ENCODE measurements at regions not wholly inside any gene's neighbourhood (a gene's known extent, or its start where the extent isn't known, plus 50 kb on each side); places are given as distances from the start of the nearest gene placed in this dataset.

- no peak overlapping the region for H3K4me3 ChIP-seq (ENCODE audit: low read depth, low read length)
- no peak for TF ChIP-seq CTCF (IDR thresholded peaks at IDR 0.05; ENCODE audit: low read depth, low read length)
Observed at GRCh38 chr14:66056926-66057552, 429.1 kb upstream of the CCDC196 start.

GRCh38 chr14:66065188-66065587 lies 421.0 kb upstream of the CCDC196 start:
- TF ChIP-seq CTCF (IDR thresholded peaks at IDR 0.05; ENCODE audit: low read depth, low read length), result no peak
- no peak overlapping the region for H3K4me3 ChIP-seq (ENCODE audit: low read depth, low read length)

GRCh38 chr14:66066981-66067776 lies 419.0 kb upstream of the CCDC196 start:
- TF ChIP-seq CTCF (IDR thresholded peaks at IDR 0.05; ENCODE audit: low read depth, low read length), result no peak
- H3K4me3 ChIP-seq (ENCODE audit: low read depth, low read length), result no peak overlapping the region

- H3K4me3 ChIP-seq (ENCODE audit: low read depth, low read length), result no peak overlapping the region
- TF ChIP-seq CTCF (IDR thresholded peaks at IDR 0.05; ENCODE audit: low read depth, low read length), result no peak
Observed at GRCh38 chr14:66069036-66069435, 417.1 kb upstream of the CCDC196 start.

GRCh38 chr14:66069830-66070541 lies 416.2 kb upstream of the CCDC196 start:
- no peak overlapping the region for H3K4me3 ChIP-seq (ENCODE audit: low read depth, low read length)
- no peak for TF ChIP-seq CTCF (IDR thresholded peaks at IDR 0.05; ENCODE audit: low read depth, low read length)

GRCh38 chr14:66070542-66071319 lies 415.4 kb upstream of the CCDC196 start:
- no peak overlapping the region for H3K4me3 ChIP-seq (ENCODE audit: low read depth, low read length)
- peak; percentile 52; the same call in 1 of the 2 replicates for TF ChIP-seq CTCF (IDR thresholded peaks at IDR 0.05; ENCODE audit: low read depth, low read length)
